ENCODE measurements at regions not wholly inside any gene's neighbourhood (a gene's known extent, or its start where the extent isn't known, plus 50 kb on each side); places are given as distances from the start of the nearest gene placed in this dataset.

DNA sequence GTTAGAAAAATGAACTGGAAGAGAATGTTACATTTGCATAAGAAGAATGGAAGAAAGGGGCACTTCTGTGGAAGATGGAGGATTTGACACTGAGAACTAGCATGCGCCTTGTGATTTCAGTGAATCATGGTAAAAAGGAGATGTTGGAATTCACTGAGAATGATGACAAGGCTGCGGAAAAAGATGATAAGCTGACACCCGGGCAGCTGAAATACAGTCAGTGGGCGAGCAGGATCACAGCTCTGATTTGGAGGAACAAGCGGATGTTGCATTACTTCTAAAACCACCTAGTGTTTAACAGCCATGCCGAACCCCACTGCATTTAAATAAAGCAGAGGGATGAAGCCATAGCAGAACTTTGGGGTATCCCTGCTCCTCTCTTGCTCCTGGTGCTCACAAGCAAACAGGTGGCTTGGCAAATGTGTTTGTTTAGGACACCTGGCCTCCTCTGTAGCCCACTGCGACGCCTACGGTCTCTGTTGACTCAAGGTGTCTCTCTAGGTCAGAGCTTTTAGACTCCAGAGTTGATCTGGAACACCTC, 134.9 kb downstream of the NDUFA10 start:
- peaks cover 0 to 2% (median 0%) of the 10 kb centered on the region in 4 donors for H3K9me3 ChIP-seq
- H3K27ac ChIP-seq = no peak overlapping the region
- H3K27me3 ChIP-seq = no peaks in the 10 kb centered on the region
- H3K36me3 ChIP-seq = no peaks in the 10 kb centered on the region
- TF ChIP-seq, protein P1, sequence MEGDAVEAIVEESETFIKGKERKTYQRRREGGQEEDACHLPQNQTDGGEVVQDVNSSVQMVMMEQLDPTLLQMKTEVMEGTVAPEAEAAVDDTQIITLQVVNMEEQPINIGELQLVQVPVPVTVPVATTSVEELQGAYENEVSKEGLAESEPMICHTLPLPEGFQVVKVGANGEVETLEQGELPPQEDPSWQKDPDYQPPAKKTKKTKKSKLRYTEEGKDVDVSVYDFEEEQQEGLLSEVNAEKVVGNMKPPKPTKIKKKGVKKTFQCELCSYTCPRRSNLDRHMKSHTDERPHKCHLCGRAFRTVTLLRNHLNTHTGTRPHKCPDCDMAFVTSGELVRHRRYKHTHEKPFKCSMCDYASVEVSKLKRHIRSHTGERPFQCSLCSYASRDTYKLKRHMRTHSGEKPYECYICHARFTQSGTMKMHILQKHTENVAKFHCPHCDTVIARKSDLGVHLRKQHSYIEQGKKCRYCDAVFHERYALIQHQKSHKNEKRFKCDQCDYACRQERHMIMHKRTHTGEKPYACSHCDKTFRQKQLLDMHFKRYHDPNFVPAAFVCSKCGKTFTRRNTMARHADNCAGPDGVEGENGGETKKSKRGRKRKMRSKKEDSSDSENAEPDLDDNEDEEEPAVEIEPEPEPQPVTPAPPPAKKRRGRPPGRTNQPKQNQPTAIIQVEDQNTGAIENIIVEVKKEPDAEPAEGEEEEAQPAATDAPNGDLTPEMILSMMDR (IDR thresholded peaks at IDR 0.05) = no peak
- TF ChIP-seq POLR2A (IDR thresholded peaks at IDR 0.05) = no peak
- no peak overlapping the region for H3K4me3 ChIP-seq
- no peaks in the 10 kb centered on the region for H3K4me1 ChIP-seq
- DNase-seq = peak in 1 of 3 donors; percentile 8

DNA sequence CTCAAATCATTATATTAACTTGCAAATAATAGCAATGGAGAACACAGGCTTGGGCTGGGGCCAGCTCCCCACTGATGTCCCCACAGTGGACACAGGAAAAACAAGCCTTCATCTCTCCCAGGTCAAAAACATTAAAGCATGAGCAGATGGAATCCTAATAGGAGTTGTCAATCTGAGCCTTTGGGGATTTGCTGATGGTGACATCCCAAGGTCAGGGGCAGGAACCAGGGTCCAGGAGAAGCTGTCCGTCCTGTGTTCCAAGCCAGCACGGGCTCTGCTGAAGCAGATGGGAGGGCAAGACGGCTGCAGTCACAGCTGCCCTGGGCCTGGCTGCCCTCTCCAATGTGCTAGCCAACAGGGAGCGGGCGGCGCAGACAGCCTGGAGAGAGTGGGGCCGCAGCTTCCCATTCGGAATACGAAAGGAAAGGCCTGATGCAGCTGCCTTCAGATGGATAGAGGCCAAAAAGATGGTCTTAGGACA, 135.5 kb downstream of the NDUFA10 start:
- Histone ChIP-seq H3K27ac (no peak overlapping the region), H3K36me3 (no peaks in the 10 kb centered on the region), H3K4me3 (no peak overlapping the region), H3K9me3 (peaks cover 0 to 8% (median 0%) of the 10 kb centered on the region in 4 donors), H3K27me3 (no peaks in the 10 kb centered on the region), H3K4me1 (no peaks in the 10 kb centered on the region)
- peak in 1 of 3 donors; percentile 35 for DNase-seq
- TF ChIP-seq, protein P1 (IDR thresholded peaks at IDR 0.05) = no peak
- no peak for TF ChIP-seq POLR2A (IDR thresholded peaks at IDR 0.05)

DNA sequence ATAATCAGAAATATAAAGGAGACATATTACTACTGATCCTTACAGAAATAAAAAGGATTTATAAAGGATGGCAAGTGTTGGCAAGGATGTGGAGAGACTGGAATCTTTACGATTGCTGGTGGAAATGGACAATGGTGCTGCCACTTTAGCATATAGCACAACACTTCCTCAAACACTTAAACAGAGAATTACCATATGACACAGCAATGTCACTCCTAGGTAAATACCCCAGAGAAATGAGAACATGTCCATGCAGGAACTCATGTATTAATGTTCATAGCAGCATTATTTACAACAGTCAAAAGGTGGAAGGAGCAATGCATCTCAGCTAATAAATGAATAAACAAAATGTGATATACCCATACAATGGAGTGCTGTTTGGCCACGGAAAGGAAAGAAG, 137.5 kb downstream of the NDUFA10 start:
- Histone ChIP-seq H3K36me3 (no peaks in the 10 kb centered on the region), H3K9me3 (peaks cover 0 to 16% (median 0%) of the 10 kb centered on the region in 4 donors), H3K27ac (no peak overlapping the region), H3K27me3 (no peaks in the 10 kb centered on the region), H3K4me3 (no peak overlapping the region), H3K4me1 (no peaks in the 10 kb centered on the region)
- no peak for TF ChIP-seq POLR2A (IDR thresholded peaks at IDR 0.05)
- TF ChIP-seq, protein P1 (IDR thresholded peaks at IDR 0.05) = no peak
- no peak for DNase-seq

DNA sequence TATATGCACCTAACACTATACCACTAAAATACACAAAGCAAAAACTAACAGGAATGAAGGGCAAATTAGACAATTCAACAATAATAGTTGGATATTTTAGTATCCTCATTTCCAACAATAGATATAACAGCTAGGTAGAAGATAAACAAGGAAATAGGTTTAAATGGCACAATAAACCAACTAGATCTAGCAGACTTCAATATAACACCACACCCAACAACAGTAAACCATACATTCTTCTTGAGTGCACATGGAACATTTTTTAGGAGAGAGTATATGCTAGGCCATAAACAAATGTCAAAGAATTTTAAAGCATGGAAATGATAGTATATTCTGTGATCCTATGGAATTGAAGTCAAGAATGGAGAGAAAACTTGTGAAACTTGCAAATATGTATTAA, 138.4 kb downstream of the NDUFA10 start:
- no peak overlapping the region for H3K27ac ChIP-seq
- DNase-seq = no peak
- no peak for TF ChIP-seq POLR2A (IDR thresholded peaks at IDR 0.05)
- TF ChIP-seq, protein P1 (IDR thresholded peaks at IDR 0.05) = no peak
- no peaks in the 10 kb centered on the region for H3K4me1 ChIP-seq
- H3K4me3 ChIP-seq = no peak overlapping the region
- H3K9me3 ChIP-seq = peaks cover 0 to 16% (median 0%) of the 10 kb centered on the region in 4 donors
- no peaks in the 10 kb centered on the region for H3K27me3 ChIP-seq
- H3K36me3 ChIP-seq = no peaks in the 10 kb centered on the region

DNA sequence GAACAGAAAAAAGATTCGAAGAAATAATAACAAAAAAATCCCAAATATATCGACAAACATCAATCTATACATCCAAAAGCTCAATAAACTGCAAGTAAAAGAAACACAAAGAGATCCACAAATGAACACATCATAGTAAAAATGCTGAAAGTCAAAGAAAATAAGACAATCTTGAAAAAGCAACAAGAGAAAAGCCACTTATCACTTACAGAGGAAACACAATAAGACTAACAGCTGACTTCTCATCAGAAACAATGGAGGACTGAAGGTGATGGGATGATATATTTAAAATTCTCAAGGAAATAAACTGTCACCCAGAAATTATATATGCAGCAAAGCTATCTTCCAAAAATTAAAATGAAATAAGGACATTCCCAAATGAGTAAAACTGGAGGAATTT, 140.3 kb downstream of the NDUFA10 start:
- Histone ChIP-seq H3K4me3 (no peak overlapping the region), H3K27me3 (no peaks in the 10 kb centered on the region), H3K9me3 (peaks cover 0 to 16% (median 0%) of the 10 kb centered on the region in 4 donors), H3K4me1 (no peaks in the 10 kb centered on the region), H3K27ac (no peak overlapping the region), H3K36me3 (no peaks in the 10 kb centered on the region)
- no peak for TF ChIP-seq POLR2A (IDR thresholded peaks at IDR 0.05)
- TF ChIP-seq, protein P1 (IDR thresholded peaks at IDR 0.05) = no peak
- no peak for DNase-seq

DNA sequence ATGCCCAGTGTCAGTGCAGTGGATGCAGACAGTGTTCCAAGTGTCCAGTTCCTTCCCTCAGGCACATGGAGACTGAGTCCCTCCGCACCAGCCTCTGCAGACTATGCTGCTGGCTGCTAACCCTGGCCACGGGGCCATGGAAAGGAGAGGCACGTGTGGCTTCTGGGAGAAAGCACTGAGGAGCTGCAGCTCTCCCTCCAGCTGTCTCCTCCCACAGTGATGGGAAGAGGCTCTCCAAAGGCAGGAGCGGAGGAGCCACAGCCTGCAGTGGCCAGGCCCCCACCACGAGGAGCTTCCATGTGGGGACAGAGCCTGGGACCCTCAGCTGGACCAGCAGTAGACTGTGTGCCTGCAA, 141.1 kb downstream of the NDUFA10 start:
- TF ChIP-seq POLR2A (IDR thresholded peaks at IDR 0.05) = no peak
- TF ChIP-seq, protein P1 (IDR thresholded peaks at IDR 0.05) = no peak

More for the DNA sequence above, 141.1 kb downstream of the NDUFA10 start:
- H3K36me3 ChIP-seq = no peaks in the 10 kb centered on the region
- H3K27ac ChIP-seq = no peak overlapping the region
- no peaks in the 10 kb centered on the region for H3K27me3 ChIP-seq
- H3K9me3 ChIP-seq = peaks cover 0 to 16% (median 0%) of the 10 kb centered on the region in 4 donors
- peak in 1 of 3 donors; percentile 7 for DNase-seq
- H3K4me1 ChIP-seq = no peaks in the 10 kb centered on the region
- no peak overlapping the region for H3K4me3 ChIP-seq
